ENCODE measurements at regions not wholly inside any gene's neighbourhood (a gene's known extent, or its start where the extent isn't known, plus 50 kb on each side); places are given as distances from the start of the nearest gene placed in this dataset.
"Not testable (repeated sequence)": the region's sequence is repeated elsewhere in the genome, so short reads cannot be mapped to it uniquely, and the experiment has no call there.

DNA sequence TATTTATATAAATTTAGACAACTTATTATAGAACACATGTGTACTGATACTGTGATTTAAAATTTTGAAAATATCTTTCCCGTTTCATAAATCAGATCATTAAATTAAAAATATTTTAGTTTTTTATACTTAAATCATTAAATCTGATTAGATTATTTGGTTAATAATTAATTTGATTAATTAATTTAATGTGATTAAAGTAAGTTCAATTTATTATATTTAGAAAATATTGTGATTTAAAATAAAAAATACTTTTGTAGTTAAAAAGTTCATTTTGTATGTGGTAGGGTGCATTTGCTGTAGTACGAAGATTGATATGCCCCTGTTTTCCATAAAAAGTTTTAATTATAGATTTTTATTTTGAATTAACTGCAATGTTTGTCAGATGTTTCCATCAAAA is 1323.4 kb downstream of the RAPGEF2 start:
- ATAC-seq (no peak), DNase-seq (no peak)
- Histone ChIP-seq H3K4me1 (ENCODE audit: low read depth) (no peaks in the 10 kb centered on the region), H3K9me3 (no peaks in the 10 kb centered on the region), H3K4me3 (no peak overlapping the region), H3K36me3 (ENCODE audit: low read depth) (no peaks in the 10 kb centered on the region)
- intact Hi-C loops (cut with DNase I, micrococcal nuclease) = no loop called here
- TF ChIP-seq, protein P1, sequence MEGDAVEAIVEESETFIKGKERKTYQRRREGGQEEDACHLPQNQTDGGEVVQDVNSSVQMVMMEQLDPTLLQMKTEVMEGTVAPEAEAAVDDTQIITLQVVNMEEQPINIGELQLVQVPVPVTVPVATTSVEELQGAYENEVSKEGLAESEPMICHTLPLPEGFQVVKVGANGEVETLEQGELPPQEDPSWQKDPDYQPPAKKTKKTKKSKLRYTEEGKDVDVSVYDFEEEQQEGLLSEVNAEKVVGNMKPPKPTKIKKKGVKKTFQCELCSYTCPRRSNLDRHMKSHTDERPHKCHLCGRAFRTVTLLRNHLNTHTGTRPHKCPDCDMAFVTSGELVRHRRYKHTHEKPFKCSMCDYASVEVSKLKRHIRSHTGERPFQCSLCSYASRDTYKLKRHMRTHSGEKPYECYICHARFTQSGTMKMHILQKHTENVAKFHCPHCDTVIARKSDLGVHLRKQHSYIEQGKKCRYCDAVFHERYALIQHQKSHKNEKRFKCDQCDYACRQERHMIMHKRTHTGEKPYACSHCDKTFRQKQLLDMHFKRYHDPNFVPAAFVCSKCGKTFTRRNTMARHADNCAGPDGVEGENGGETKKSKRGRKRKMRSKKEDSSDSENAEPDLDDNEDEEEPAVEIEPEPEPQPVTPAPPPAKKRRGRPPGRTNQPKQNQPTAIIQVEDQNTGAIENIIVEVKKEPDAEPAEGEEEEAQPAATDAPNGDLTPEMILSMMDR (IDR thresholded peaks at IDR 0.05) = no peak

DNA sequence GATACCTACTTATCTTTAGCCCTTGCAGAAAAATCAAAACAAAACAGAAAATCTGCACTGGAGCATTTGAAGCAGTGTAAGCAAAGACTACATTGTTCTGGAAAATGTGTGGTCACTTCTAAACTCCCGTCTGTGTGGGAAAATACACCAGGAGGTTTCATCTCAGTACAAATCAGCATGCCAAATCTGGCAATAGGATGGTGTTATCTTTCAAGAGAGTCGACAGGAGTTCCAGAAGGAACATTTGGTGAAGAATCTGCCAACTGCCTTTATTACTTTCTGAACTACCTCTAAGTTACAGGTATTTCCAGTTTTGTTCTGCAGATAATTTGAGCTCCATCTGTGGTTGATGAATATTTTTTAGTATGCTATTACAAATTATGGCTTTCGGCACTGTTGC is 1348.0 kb downstream of the RAPGEF2 start:
- TF ChIP-seq, protein P1 (IDR thresholded peaks at IDR 0.05) = no peak
- Histone ChIP-seq H3K9me3 (no peaks in the 10 kb centered on the region), H3K4me3 (no peak overlapping the region), H3K4me1 (ENCODE audit: low read depth) (no peaks in the 10 kb centered on the region), H3K36me3 (ENCODE audit: low read depth) (no peaks in the 10 kb centered on the region)
- intact Hi-C loops (cut with DNase I, micrococcal nuclease) = no loop called here
- DNase-seq = no peak
- ATAC-seq = no peak

DNA sequence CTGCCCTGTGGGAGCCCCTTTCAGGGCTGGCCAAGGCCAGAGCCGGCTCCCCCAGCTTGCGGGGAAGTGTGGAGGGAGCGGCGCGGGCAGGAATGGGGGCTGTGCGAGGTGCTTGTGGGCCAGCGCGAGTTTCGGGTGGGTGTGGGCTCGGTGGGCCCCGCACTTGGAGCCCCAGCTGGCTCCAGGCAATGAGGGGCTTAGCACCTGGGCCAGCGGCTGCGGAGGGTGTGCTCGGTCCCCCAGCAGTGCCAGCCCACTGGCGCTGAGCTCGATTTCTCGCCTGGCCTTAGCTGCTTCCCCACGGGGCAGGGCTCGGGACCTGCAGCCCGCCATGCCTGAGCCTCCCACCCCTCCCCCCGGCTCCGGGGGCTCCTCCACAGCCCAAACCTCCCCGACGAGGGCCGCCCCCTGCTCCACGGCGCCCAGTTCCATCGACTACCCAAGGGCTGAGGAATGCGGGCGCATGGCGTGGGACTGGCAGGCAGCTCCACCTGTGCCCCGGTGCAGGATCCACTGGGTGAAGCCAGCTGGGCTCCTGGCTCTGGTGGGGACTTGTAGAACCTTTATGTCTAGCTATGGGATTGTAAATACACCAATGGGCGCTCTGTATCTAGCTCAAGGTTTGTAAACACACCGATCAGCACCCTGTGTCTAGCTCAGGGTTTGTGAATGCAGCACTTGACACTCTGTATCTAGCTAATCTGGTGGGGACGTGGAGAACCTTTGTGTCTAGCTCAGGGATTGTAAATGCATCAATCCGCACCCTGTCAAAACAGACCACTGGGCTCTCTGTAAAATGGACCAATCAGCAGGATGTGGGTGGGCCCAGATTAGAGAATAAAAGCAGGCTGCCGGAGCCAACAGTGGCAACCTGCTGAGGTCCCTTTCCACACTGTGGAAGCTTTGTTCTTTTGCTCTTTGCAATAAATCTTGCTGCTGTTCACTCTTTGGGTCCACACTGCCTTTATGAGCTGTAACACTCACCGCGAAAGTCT is 1379.1 kb downstream of the RAPGEF2 start:
- intact Hi-C loops (cut with DNase I, micrococcal nuclease); H3K4me1 ChIP-seq (ENCODE audit: low read depth); H3K36me3 ChIP-seq (ENCODE audit: low read depth); H3K9me3 ChIP-seq; ATAC-seq; H3K4me3 ChIP-seq: not testable (repeated sequence)
- peak in 1 of 3 donors; percentile 39 for DNase-seq

DNA sequence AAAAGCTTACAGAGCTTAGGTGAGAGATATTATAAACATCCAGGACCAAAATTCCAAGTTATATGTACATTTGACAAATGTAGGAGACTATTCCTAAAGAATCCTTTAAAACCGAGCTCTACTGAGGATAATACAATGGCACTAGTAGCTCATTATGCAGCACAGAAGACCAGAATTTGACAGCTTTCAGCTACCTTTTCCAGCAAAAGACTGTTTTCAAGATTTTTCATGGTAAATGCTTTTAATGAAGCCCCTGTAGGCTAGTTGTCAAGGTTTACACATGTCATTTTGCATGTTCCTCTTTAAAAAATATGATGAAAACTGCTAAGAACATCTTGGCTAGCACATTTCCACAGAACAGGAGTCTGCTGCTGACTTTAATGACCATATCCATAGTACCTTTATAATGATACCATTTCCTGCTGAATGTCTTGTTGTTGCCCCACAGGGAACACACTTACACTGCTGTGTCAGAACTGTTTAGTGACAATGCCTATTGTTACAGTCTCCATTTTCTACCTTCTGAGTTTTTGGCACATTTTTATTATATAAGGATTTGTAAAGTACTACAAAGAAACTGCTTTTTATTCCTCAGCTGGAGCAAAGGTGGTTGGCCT is 1382.3 kb downstream of the RAPGEF2 start:
- Histone ChIP-seq H3K9me3 (no peaks in the 10 kb centered on the region), H3K4me1 (ENCODE audit: low read depth) (no peaks in the 10 kb centered on the region), H3K4me3 (no peak overlapping the region), H3K36me3 (ENCODE audit: low read depth) (no peaks in the 10 kb centered on the region)
- intact Hi-C loops (cut with DNase I, micrococcal nuclease) = no loop called here
- ATAC-seq = no peak
- no peak for DNase-seq
- TF ChIP-seq, protein P1 (IDR thresholded peaks at IDR 0.05) = no peak

DNA sequence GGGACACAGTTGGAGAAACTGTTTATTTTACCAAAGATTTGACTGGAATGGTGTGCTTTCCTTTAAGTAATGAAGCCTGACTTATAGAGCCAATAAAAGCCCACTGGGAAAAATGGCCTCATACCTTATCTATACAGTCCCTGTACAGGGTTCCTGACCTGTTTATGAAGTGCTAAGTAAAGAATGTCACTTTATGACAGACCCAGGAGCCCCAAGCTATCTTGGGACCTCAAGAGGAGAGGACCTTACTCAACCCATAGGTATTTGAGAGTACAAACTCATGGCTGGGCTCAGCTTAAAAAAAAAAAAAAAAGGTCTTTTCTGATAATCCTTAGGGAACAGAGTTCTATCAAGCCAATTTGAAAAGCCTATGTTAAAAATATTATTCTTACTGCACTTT is 1389.3 kb downstream of the RAPGEF2 start:
- TF ChIP-seq, protein P1 (IDR thresholded peaks at IDR 0.05) = no peak
- H3K4me1 ChIP-seq (ENCODE audit: low read depth) = no peaks in the 10 kb centered on the region
- H3K9me3 ChIP-seq = peaks cover 5% of the 10 kb centered on the region
- no peak overlapping the region for H3K4me3 ChIP-seq
- ATAC-seq (no peak), DNase-seq (no peak)
- intact Hi-C loops (cut with DNase I, micrococcal nuclease) = no loop called here
- no peaks in the 10 kb centered on the region for H3K36me3 ChIP-seq (ENCODE audit: low read depth)

DNA sequence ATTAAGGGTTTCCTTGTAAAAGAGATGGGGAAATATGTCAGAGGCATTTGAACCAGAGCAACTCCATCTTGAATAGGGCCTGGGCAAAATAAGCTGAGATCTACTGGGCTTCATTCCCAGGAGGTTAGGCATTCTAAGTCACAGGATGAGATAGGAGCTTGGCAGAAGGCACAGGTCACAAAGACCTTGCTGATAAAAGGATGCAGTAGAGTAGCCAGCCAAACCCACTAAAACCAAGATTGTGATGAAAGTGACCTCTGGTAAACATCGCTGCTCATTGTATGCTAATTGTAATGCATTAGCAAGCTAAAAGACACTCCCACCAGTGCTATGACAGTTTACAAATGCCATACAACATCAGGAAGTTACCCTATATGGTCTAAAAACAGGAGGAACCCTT is 1390.3 kb downstream of the RAPGEF2 start:
- intact Hi-C loops (cut with DNase I, micrococcal nuclease) = no loop called here
- H3K9me3 ChIP-seq = peaks cover 5% of the 10 kb centered on the region
- TF ChIP-seq, protein P1 (IDR thresholded peaks at IDR 0.05) = no peak
- DNase-seq (no peak), ATAC-seq (no peak)
- no peaks in the 10 kb centered on the region for H3K4me1 ChIP-seq (ENCODE audit: low read depth)
- H3K4me3 ChIP-seq = no peak overlapping the region
- H3K36me3 ChIP-seq (ENCODE audit: low read depth) = no peaks in the 10 kb centered on the region

Data from mucosa of descending colon (tissue), 3 donors.